ENCODE measurements at regions not wholly inside any gene's neighbourhood (a gene's known extent, or its start where the extent isn't known, plus 50 kb on each side); places are given as distances from the start of the nearest gene placed in this dataset.

DNA sequence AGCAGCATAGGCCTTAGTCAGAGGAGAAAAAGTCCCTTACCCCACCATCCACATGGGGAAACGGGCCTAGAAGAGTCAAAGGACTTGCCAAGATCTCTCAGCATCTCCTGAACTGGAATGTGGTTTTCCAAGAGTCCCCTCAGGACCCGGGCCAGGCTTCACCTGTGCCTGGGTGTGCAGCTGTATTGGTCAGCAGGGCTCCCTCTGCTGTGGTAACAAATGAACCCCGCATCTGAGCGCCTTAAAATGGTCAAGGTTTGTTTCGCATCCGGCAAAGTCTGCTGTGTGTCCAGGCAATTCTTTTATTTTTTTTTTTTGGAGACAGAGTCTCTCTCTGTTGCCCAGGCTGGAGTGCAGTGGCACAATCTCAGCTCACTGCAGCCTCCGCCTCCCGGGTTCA, 168.0 kb upstream of the IER5L start:
- no peak for TF ChIP-seq EZH2phosphoT487 (IDR thresholded peaks at IDR 0.05; ENCODE audit: insufficient read depth, low read depth)
- TF ChIP-seq EZH2 (IDR thresholded peaks at IDR 0.05; ENCODE audit: insufficient read depth, poor library complexity, severe bottlenecking): no peak

Data from GM23248 (cell line).